GM12878 (cell line): ENCODE measurements at regions not wholly inside any gene's neighbourhood (a gene's known extent, or its start where the extent isn't known, plus 50 kb on each side); places are given as distances from the start of the nearest gene placed in this dataset.

Experiments used
- ATAC-seq: fragments of 200-7000 bp; cut with Tn5 transposase; 3 replicates; pipeline ENCODE4 v1.9.1; 2020; ENCODE audit warnings: mild to moderate bottlenecking, moderate library complexity
- BruUV-seq: library from RNA; stranded (reverse); fragments of 400-500 nt; replicated peaks from 2 replicates; lab custom pipeline; 2021; lab: Mats Ljungman, UMichigan
- CTCF ChIA-PET: fragments of 300-600 bp; sonication (Branson Sonifier 250); formaldehyde crosslinking; extraction: SDS; loops from one replicate; lab custom pipeline; 2021; ENCODE audit warnings: inconsistent platforms; lab: Yijun Ruan, JAX
- POLR2A ChIA-PET: fragments of 350-600 bp; formaldehyde crosslinking; extraction: SDS; loops from one replicate; lab custom pipeline; 2021; ENCODE audit warnings: inconsistent platforms; lab: Charles Lee
- RAD21 ChIA-PET: fragments of 300-600 bp; sonication (Branson Sonifier 250); formaldehyde crosslinking; loops from one replicate; lab custom pipeline; 2023; ENCODE audit warnings: antibody characterized with exemption; ENCODE audit not compliant: unreplicated experiment; lab: Charles Lee
- SMC1A ChIA-PET: fragments of 300-600 bp; sonication (Branson Sonifier 250); formaldehyde crosslinking; loops from one replicate; lab custom pipeline; 2023; ENCODE audit not compliant: unreplicated experiment, uncharacterized antibody; lab: Charles Lee
- DNase-seq: peaks from one replicate; pipeline ENCODE4 v3.0.0-alpha.2; 2011; ENCODE audit warnings: low read depth, low spot score
- FAIRE-seq: peaks from 3 replicates; lab custom pipeline; 2011; peaks lifted over from hg19 to GRCh38; lab: Jason Lieb, UNC
- H2AFZ ChIP-seq: 2 replicates; pipeline ENCODE4 v1.6.0; 2011; ENCODE audit warnings: low read depth, low read length, control low read depth; ENCODE audit not compliant: control insufficient read depth
- H3K27ac ChIP-seq: 2 replicates; pipeline ENCODE4 v1.5.1; 2011; ENCODE audit warnings: control low read depth; ENCODE audit not compliant: control insufficient read depth, insufficient read depth
- H3K27me3 ChIP-seq, 2 experiments: replicated peaks in 1 of 2; 2 replicates each; pipeline versions ENCODE4 v1.6.0 to v1.6.1; 2011; ENCODE audit warnings: low read length in 1 of 2; ENCODE audit not compliant: control insufficient read depth in 2 of 2, insufficient read depth in 2 of 2
- H3K36me3 ChIP-seq, 2 experiments: 2 replicates each; pipeline ENCODE4 v1.5.1; 2011; ENCODE audit warnings: low read length in 1 of 2; ENCODE audit not compliant: control insufficient read depth in 2 of 2, insufficient read depth in 2 of 2
- H3K4me1 ChIP-seq: 2 replicates; pipeline ENCODE4 v1.6.1; 2011; ENCODE audit warnings: mild to moderate bottlenecking, low read length, moderate library complexity, mixed read lengths; ENCODE audit not compliant: control insufficient read depth, insufficient read depth
- H3K4me2 ChIP-seq: 2 replicates; pipeline ENCODE4 v1.6.0; 2011; ENCODE audit warnings: control low read depth; ENCODE audit not compliant: control insufficient read depth, insufficient read depth
- H3K4me3 ChIP-seq: fragments of 200-600 bp; sonication (generic); 2 replicates; pipeline ENCODE4 v1.5.1; 2016
- H3K79me2 ChIP-seq: 2 replicates; pipeline ENCODE4 v1.6.0; 2011; ENCODE audit warnings: low read length; ENCODE audit not compliant: control insufficient read depth, insufficient read depth
- H3K9ac ChIP-seq: 2 replicates; pipeline ENCODE4 v1.8.0; 2011; ENCODE audit warnings: low read length, control low read depth, mixed read lengths; ENCODE audit not compliant: control insufficient read depth, insufficient read depth
- H3K9me3 ChIP-seq: replicated peaks from 3 replicates; pipeline ENCODE4 v1.5.1; 2011; ENCODE audit warnings: mild to moderate bottlenecking, low read length; ENCODE audit not compliant: control insufficient read depth, insufficient read depth
- H4K20me1 ChIP-seq: 2 replicates; pipeline ENCODE4 v1.6.0; 2011; ENCODE audit not compliant: control insufficient read depth, insufficient read depth
- CHD1 ChIP-seq: IDR thresholded peaks from 2 replicates; pipeline ENCODE4 v1.6.1; 2012; ENCODE audit warnings: low read depth, low read length, improper control_type of control experiment
- EGR1 ChIP-seq, 2 experiments: IDR thresholded peaks; 1 replicate in 1 of 2; 2 replicates in 1 of 2; pipeline ENCODE4 v1.6.1; 2011 to 2012; ENCODE audit warnings: low read depth in 2 of 2, low read length in 2 of 2, borderline replicate concordance in 1 of 2, mild to moderate bottlenecking in 1 of 2, moderate library complexity in 1 of 2
- KLF5 ChIP-seq: fragments of 450-650 bp; IDR thresholded peaks from 2 replicates; pipeline ENCODE4 v1.6.1; 2014; ENCODE audit warnings: mild to moderate bottlenecking; ENCODE audit not compliant: partially characterized antibody
- RBBP5 ChIP-seq: fragments of 200-600 bp; sonication (generic); conservative IDR thresholded peaks from 2 replicates; pipeline ENCODE4 v1.6.1; 2016
- REST ChIP-seq: IDR thresholded peaks from 2 replicates; pipeline ENCODE4 v1.6.1; 2012; ENCODE audit warnings: mild to moderate bottlenecking, low read depth, low read length
- SMAD1 ChIP-seq: fragments of 450-650 bp; IDR thresholded peaks from 2 replicates; pipeline ENCODE4 v1.6.1; 2018; ENCODE audit warnings: mild to moderate bottlenecking, low read depth; ENCODE audit not compliant: partially characterized antibody
- ZNF207 ChIP-seq: fragments of 450-650 bp; IDR thresholded peaks from 2 replicates; pipeline ENCODE4 v1.6.1; 2014; ENCODE audit warnings: antibody characterized with exemption, mild to moderate bottlenecking, borderline replicate concordance
- ZNF622 ChIP-seq: fragments of 450-650 bp; IDR thresholded peaks from 2 replicates; pipeline ENCODE4 v1.6.1; 2017; ENCODE audit warnings: mild to moderate bottlenecking, inconsistent platforms
- WGBS: methylation state at CpG from one replicate; pipeline ENCODE4 v1.1.6; 2016; ENCODE audit warnings: low lambda C conversion rate; ENCODE audit not compliant: insufficient replicate concordance, insufficient coverage; ENCODE audit errors: missing lambda C conversion rate; 5-methylcytosine and 5-hydroxymethylcytosine counted together
- in situ Hi-C: fragments of 300-500 bp; cut with MboI; formaldehyde crosslinking; loops from 9 replicates; pipeline ENCODE4 v1.14.3; 2018; ENCODE audit warnings: mixed read lengths
- intact Hi-C: fragments of 100-400 bp; cut with micrococcal nuclease; formaldehyde crosslinking; loops from one replicate; pipeline ENCODE4 v1.14.2; 2022; ENCODE audit not compliant: unreplicated experiment
- TF ChIP-seq, protein P1 (sequence below): fragments of 450-650 bp; IDR thresholded peaks from 2 replicates; pipeline ENCODE4 v1.6.1; 2017; ENCODE audit warnings: borderline replicate concordance
- TF ChIP-seq, protein P2 (sequence below): fragments of 450-650 bp; formaldehyde crosslinking; IDR thresholded peaks from 2 replicates; pipeline ENCODE4 v1.4.0; 2022; ENCODE audit warnings: mild to moderate bottlenecking, moderate library complexity
- TF ChIP-seq, protein P3 (sequence below): fragments of 450-650 bp; IDR thresholded peaks from 2 replicates; pipeline ENCODE4 v1.6.1; 2016; ENCODE audit warnings: mild to moderate bottlenecking, moderate library complexity, borderline replicate concordance

DNA sequence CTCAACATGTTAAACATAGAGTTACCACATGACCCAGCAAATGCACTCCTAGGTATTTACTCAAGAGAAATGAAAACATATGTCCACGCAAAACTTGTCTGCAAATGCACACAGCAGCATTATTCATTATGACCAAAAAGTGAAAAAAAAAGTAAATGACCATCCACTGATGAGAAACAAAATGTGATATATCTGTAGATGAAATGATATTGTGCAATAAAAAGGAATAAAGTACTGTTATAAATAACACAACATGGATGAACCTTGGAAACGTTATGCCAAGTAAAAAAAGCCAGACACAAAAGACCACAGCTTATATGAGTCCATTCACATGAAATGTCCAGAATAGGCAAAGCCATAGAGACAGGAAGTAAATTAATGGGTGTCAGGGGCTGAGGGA is 61.4 kb upstream of the SKAP2 start:
- ATAC-seq (no peak), DNase-seq (no peak), FAIRE-seq (no peak)
- Histone ChIP-seq H3K4me2 (no peak overlapping the region), H3K27ac (no peak overlapping the region), H3K4me3 (no peak overlapping the region), H3K9ac (no peak overlapping the region), H3K4me1 (no peaks in the 10 kb centered on the region), H4K20me1 (no peaks in the 10 kb centered on the region), H3K36me3 (no peaks in the 10 kb centered on the region), H3K27me3 (0 out of 4 replicates have a peak, but pooled peaks cover 0 to 4% of the 10 kb centered on the region in 2 experiments), H3K79me2 (no peaks in the 10 kb centered on the region), H3K9me3 (no peaks in the 10 kb centered on the region), H2AFZ (no peak overlapping the region)
- ChIA-PET CTCF (no interaction called here), POLR2A (no interaction called here), SMC1A (interaction anchor here (0.8 kb wide), 1 partner anchor 244 kb away, joined by 3 read pairs; no protein-coding TSS in a partner anchor), RAD21 (interaction anchor here (1.0 kb wide), 1 partner anchor 13 kb away, joined by 3 read pairs; no protein-coding TSS in a partner anchor)
- in situ Hi-C loops (no loop called here), intact Hi-C loops (no loop called here)
- WGBS = 14% methylated on average over 2 of the region's 2 CpGs
- BruUV-seq = no TSS peak
- TF ChIP-seq ZNF207 (no peak), EGR1 (IDR thresholded peaks at IDR 0.05; ENCODE audit: borderline replicate concordance in 1 of 2, low read depth in 2 of 2, low read length in 2 of 2) (no peak), ZNF622 (no peak), CHD1 (no peak), REST (no peak), RBBP5 (no peak), SMAD1 (no peak), KLF5 (no peak)
- TF ChIP-seq, protein P1, sequence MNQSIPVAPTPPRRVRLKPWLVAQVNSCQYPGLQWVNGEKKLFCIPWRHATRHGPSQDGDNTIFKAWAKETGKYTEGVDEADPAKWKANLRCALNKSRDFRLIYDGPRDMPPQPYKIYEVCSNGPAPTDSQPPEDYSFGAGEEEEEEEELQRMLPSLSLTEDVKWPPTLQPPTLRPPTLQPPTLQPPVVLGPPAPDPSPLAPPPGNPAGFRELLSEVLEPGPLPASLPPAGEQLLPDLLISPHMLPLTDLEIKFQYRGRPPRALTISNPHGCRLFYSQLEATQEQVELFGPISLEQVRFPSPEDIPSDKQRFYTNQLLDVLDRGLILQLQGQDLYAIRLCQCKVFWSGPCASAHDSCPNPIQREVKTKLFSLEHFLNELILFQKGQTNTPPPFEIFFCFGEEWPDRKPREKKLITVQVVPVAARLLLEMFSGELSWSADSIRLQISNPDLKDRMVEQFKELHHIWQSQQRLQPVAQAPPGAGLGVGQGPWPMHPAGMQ = no peak
- TF ChIP-seq, protein P2, sequence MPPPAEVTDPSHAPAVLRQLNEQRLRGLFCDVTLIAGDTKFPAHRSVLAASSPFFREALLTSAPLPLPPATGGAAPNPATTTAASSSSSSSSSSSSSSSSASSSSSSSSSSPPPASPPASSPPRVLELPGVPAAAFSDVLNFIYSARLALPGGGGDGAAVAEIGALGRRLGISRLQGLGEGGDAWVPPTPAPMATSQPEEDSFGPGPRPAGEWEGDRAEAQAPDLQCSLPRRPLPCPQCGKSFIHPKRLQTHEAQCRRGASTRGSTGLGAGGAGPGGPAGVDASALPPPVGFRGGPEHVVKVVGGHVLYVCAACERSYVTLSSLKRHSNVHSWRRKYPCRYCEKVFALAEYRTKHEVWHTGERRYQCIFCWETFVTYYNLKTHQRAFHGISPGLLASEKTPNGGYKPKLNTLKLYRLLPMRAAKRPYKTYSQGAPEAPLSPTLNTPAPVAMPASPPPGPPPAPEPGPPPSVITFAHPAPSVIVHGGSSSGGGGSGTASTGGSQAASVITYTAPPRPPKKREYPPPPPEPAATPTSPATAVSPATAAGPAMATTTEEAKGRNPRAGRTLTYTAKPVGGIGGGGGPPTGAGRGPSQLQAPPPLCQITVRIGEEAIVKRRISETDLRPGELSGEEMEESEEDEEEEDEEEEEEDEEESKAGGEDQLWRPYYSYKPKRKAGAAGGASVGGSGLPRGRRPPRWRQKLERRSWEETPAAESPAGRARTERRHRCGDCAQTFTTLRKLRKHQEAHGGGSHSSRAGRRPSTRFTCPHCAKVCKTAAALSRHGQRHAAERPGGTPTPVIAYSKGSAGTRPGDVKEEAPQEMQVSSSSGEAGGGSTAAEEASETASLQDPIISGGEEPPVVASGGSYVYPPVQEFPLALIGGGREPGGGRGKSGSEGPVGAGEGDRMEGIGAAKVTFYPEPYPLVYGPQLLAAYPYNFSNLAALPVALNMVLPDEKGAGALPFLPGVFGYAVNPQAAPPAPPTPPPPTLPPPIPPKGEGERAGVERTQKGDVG (CRISPR knock-in tag) = no peak
- TF ChIP-seq, protein P3, sequence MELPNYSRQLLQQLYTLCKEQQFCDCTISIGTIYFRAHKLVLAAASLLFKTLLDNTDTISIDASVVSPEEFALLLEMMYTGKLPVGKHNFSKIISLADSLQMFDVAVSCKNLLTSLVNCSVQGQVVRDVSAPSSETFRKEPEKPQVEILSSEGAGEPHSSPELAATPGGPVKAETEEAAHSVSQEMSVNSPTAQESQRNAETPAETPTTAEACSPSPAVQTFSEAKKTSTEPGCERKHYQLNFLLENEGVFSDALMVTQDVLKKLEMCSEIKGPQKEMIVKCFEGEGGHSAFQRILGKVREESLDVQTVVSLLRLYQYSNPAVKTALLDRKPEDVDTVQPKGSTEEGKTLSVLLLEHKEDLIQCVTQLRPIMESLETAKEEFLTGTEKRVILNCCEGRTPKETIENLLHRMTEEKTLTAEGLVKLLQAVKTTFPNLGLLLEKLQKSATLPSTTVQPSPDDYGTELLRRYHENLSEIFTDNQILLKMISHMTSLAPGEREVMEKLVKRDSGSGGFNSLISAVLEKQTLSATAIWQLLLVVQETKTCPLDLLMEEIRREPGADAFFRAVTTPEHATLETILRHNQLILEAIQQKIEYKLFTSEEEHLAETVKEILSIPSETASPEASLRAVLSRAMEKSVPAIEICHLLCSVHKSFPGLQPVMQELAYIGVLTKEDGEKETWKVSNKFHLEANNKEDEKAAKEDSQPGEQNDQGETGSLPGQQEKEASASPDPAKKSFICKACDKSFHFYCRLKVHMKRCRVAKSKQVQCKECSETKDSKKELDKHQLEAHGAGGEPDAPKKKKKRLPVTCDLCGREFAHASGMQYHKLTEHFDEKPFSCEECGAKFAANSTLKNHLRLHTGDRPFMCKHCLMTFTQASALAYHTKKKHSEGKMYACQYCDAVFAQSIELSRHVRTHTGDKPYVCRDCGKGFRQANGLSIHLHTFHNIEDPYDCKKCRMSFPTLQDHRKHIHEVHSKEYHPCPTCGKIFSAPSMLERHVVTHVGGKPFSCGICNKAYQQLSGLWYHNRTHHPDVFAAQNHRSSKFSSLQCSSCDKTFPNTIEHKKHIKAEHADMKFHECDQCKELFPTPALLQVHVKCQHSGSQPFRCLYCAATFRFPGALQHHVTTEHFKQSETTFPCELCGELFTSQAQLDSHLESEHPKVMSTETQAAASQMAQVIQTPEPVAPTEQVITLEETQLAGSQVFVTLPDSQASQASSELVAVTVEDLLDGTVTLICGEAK = no peak
